GM12878 (cell line): ENCODE measurements at regions not wholly inside any gene's neighbourhood (a gene's known extent, or its start where the extent isn't known, plus 50 kb on each side); places are given as distances from the start of the nearest gene placed in this dataset.

Source experiments
- EED ChIP-seq: sonication (generic); IDR thresholded peaks from 2 replicates; pipeline ENCODE4 v1.6.1; 2016; ENCODE audit warnings: antibody characterized with exemption, low read depth
- ESRRA ChIP-seq: IDR thresholded peaks from 2 replicates; pipeline ENCODE4 v1.6.1; 2012; ENCODE audit warnings: mild to moderate bottlenecking, low read length, improper control_type of control experiment
- EZH2 ChIP-seq: IDR thresholded peaks from 2 replicates; pipeline ENCODE4 v1.6.1; 2012; ENCODE audit warnings: low read depth, mild to moderate bottlenecking, control low read depth, inconsistent platforms, low read length, borderline replicate concordance; ENCODE audit not compliant: control insufficient read depth
- TF ChIP-seq, protein P1 (sequence below), 3 experiments: IDR thresholded peaks in 2 of 3; conservative IDR thresholded peaks in 1 of 3; 2 replicates each; pipeline ENCODE4 v1.5.1; 2011; ENCODE audit warnings: low read depth in 3 of 3, low read length in 3 of 3, mild to moderate bottlenecking in 3 of 3, control low read depth in 2 of 3, moderate library complexity in 2 of 3, inconsistent platforms in 1 of 3, mixed read lengths in 1 of 3; ENCODE audit not compliant: control insufficient read depth in 2 of 3, insufficient read depth in 1 of 3; ENCODE audit errors: extremely low read depth in 1 of 3

DNA sequence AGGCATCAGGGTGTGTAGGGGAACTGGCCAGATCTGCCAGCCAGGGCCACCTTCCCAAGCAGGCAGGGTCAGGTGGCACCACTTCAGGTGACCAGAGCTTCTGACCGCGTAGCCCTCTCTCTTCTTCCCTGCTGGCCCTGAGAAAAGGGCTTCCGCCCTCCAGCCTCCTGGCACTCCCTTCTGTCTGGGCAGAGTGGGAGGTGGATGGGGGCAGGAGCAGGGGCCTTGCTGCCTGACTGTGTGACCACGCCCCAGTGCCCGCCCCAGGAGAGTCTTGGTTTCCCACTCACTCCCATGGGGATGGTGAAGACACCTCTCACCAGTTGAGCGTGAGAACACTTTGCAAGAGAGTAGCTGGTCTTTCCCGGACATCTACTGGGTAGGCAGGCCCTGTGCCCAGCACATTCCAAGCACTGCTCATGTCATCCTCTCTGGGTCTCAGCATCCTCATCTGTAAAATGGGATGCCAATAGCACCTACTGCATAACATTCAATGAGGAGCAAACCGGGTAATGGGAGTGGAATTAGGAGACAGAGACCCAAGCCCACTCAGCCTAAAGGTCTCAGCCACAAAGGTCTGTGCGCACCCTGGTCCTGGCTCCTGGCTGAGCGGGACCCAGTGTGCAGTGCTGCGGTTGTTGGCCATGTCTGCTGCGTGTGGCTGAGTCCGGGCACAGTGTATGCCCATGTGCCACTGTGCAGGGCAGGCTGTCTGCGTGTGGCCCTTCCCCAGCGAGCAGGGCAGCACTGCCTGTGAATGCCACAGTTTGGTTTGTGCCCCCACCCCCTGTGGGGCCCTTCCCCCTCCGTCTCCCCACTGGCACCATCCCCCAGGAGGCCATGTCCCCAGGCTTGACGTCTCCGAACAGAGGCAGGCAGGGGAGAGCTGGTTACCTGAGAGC, 179.1 kb upstream of the IER5L start:
- TF ChIP-seq ESRRA (no peak), EED (no peak), EZH2 (no peak)
- TF ChIP-seq, protein P1, sequence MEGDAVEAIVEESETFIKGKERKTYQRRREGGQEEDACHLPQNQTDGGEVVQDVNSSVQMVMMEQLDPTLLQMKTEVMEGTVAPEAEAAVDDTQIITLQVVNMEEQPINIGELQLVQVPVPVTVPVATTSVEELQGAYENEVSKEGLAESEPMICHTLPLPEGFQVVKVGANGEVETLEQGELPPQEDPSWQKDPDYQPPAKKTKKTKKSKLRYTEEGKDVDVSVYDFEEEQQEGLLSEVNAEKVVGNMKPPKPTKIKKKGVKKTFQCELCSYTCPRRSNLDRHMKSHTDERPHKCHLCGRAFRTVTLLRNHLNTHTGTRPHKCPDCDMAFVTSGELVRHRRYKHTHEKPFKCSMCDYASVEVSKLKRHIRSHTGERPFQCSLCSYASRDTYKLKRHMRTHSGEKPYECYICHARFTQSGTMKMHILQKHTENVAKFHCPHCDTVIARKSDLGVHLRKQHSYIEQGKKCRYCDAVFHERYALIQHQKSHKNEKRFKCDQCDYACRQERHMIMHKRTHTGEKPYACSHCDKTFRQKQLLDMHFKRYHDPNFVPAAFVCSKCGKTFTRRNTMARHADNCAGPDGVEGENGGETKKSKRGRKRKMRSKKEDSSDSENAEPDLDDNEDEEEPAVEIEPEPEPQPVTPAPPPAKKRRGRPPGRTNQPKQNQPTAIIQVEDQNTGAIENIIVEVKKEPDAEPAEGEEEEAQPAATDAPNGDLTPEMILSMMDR (IDR thresholded peaks at IDR 0.05 in 2 of 3, conservative IDR thresholded peaks at IDR 0.05 in 1 of 3; ENCODE audit: control insufficient read depth in 2 of 3, extremely low read depth in 1 of 3, insufficient read depth in 1 of 3, low read depth in 3 of 3, low read length in 3 of 3) = no peak
